ENCODE measurements at regions not wholly inside any gene's neighbourhood (a gene's known extent, or its start where the extent isn't known, plus 50 kb on each side); places are given as distances from the start of the nearest gene placed in this dataset.

GRCh38 chr1:96308314-96308713 lies 413.3 kb upstream of the PTBP2 start:
- DNase-seq (no peak), ATAC-seq (no peak)
- H3K4me3 ChIP-seq = no peak overlapping the region
- H3K4me1 ChIP-seq (ENCODE audit: low read depth) = no peaks in the 10 kb centered on the region
- TF ChIP-seq, protein P1, sequence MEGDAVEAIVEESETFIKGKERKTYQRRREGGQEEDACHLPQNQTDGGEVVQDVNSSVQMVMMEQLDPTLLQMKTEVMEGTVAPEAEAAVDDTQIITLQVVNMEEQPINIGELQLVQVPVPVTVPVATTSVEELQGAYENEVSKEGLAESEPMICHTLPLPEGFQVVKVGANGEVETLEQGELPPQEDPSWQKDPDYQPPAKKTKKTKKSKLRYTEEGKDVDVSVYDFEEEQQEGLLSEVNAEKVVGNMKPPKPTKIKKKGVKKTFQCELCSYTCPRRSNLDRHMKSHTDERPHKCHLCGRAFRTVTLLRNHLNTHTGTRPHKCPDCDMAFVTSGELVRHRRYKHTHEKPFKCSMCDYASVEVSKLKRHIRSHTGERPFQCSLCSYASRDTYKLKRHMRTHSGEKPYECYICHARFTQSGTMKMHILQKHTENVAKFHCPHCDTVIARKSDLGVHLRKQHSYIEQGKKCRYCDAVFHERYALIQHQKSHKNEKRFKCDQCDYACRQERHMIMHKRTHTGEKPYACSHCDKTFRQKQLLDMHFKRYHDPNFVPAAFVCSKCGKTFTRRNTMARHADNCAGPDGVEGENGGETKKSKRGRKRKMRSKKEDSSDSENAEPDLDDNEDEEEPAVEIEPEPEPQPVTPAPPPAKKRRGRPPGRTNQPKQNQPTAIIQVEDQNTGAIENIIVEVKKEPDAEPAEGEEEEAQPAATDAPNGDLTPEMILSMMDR (IDR thresholded peaks at IDR 0.05) = no peak
- intact Hi-C loops (cut with DNase I, micrococcal nuclease) = no loop called here
- no peaks in the 10 kb centered on the region for H3K36me3 ChIP-seq (ENCODE audit: low read depth)
- H3K9me3 ChIP-seq = no peaks in the 10 kb centered on the region

- Histone ChIP-seq H3K36me3 (ENCODE audit: low read depth) (no peaks in the 10 kb centered on the region), H3K9me3 (no peaks in the 10 kb centered on the region), H3K4me1 (ENCODE audit: low read depth) (no peaks in the 10 kb centered on the region), H3K4me3 (no peak overlapping the region)
- TF ChIP-seq, protein P1 (IDR thresholded peaks at IDR 0.05) = no peak
- DNase-seq = peak in 1 of 3 donors; percentile 12
- ATAC-seq = no peak
- intact Hi-C loops (cut with DNase I, micrococcal nuclease) = no loop called here
These were observed 411.8 kb upstream of the PTBP2 start for GRCh38 chr1:96309783-96310182.

DNA sequence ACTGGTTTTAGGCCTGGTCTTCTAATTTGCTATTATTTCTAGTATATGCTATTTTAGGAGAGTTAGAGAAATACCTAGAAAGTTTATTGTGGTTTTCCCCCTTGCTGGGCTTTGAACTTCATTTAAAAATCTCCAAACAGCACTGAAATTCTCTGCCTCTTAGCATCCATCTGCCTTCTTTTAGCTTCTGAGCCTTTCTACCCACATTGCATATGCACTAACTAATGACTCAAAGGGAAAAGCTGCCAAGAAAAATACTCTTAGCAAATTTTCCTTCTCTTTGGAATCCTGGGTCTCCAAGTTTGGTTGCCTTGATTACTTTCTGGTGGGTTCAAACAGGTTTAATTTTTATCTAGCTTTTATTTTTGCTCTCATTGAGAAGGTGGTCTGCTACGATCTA lies 408.4 kb upstream of the PTBP2 start:
- no peak overlapping the region for H3K4me3 ChIP-seq
- H3K9me3 ChIP-seq = no peaks in the 10 kb centered on the region
- ATAC-seq (no peak), DNase-seq (no peak)
- H3K36me3 ChIP-seq (ENCODE audit: low read depth) = no peaks in the 10 kb centered on the region
- TF ChIP-seq, protein P1 (IDR thresholded peaks at IDR 0.05) = no peak
- no peaks in the 10 kb centered on the region for H3K4me1 ChIP-seq (ENCODE audit: low read depth)
- intact Hi-C loops (cut with DNase I, micrococcal nuclease) = no loop called here

DNA sequence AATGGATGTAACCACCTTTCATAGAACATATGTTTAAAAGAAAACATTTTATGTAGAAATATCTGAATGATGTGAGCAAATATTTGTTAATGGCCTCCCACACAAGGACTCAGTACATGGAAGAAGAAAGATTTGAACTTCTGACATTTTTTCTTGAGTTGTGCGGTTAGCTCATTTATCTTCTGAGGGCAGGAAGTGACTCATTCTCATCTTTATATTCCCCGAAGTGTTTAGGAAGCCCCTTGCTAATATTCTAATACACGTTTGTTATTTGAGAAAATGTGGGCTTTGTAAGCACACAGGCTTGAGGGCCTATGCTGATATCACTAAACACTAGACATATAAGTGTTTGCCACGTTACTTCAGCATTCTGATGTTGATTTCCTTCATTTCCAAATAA lies 392.5 kb upstream of the PTBP2 start:
- TF ChIP-seq, protein P1 (IDR thresholded peaks at IDR 0.05) = no peak
- ATAC-seq = no peak
- Histone ChIP-seq H3K4me3 (no peak overlapping the region), H3K4me1 (ENCODE audit: low read depth) (no peaks in the 10 kb centered on the region), H3K9me3 (no peaks in the 10 kb centered on the region), H3K36me3 (ENCODE audit: low read depth) (no peaks in the 10 kb centered on the region)
- DNase-seq = no peak
- intact Hi-C loops (cut with DNase I, micrococcal nuclease) = no loop called here

GRCh38 chr1:96331596-96331995 lies 390.0 kb upstream of the PTBP2 start:
- Histone ChIP-seq H3K36me3 (ENCODE audit: low read depth) (no peaks in the 10 kb centered on the region), H3K4me1 (ENCODE audit: low read depth) (no peaks in the 10 kb centered on the region), H3K4me3 (no peak overlapping the region), H3K9me3 (no peaks in the 10 kb centered on the region)
- ATAC-seq (no peak), DNase-seq (no peak)
- TF ChIP-seq, protein P1 (IDR thresholded peaks at IDR 0.05) = no peak
- intact Hi-C loops (cut with DNase I, micrococcal nuclease) = no loop called here

GRCh38 chr1:96333522-96334235 lies 387.9 kb upstream of the PTBP2 start:
- ATAC-seq = no peak

More at GRCh38 chr1:96333522-96334235, 387.9 kb upstream of the PTBP2 start:
- no peak for DNase-seq
- Histone ChIP-seq H3K4me3 (no peak overlapping the region), H3K36me3 (ENCODE audit: low read depth) (no peaks in the 10 kb centered on the region), H3K4me1 (ENCODE audit: low read depth) (no peaks in the 10 kb centered on the region), H3K9me3 (no peaks in the 10 kb centered on the region)
- intact Hi-C loops (cut with DNase I, micrococcal nuclease) = no loop called here
- TF ChIP-seq, protein P1 (IDR thresholded peaks at IDR 0.05) = no peak

Data from mucosa of descending colon (tissue), 3 donors.